HS-27A (cell line): ENCODE measurements at regions not wholly inside any gene's neighbourhood (a gene's known extent, or its start where the extent isn't known, plus 50 kb on each side); places are given as distances from the start of the nearest gene placed in this dataset.

Experiments used
- DNase-seq: peaks from one replicate; pipeline ENCODE4 v3.0.0-alpha.2; 2012; ENCODE audit warnings: low read depth, missing footprints

DNA sequence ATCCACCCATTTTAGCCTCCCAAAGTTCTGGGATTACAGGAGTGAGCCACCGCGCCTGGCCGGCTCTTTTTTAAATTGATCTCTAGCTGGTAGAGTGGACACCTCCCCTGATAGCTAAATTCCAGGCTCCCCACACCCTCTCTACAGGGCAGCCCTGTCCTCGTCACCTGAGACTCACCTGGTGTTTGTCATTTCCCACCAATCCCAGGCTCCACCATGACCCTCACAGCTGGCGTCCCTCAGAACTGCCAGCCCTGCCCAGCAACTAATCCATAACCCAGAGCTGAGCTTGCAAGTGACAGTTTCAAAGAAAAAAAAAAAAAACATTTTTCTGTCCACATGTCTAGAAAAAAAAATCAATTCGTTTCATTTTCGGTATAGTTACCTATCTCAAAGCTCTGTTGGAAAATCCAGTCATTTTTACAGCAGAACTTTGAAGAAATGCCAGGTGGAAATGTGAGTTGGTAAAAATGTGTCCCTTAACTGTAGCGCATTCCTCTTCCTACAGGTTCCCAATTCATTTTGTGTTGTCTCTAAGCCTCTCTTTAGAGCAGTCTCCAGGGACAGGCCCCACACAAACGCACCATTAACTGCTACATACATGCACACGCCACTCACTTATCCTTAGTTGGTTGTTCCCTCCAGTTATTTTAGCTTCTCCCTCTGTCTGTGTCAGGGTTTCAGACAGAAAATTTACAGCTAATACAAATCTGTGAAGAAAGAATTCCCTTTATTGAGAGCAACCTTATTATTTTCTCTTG lies 294.7 kb downstream of the FBXO15 start:
- DNase-seq = no peak

- DNase-seq = no peak
These were observed 296.9 kb downstream of the FBXO15 start for GRCh38 chr18:73850782-73851181.

DNA sequence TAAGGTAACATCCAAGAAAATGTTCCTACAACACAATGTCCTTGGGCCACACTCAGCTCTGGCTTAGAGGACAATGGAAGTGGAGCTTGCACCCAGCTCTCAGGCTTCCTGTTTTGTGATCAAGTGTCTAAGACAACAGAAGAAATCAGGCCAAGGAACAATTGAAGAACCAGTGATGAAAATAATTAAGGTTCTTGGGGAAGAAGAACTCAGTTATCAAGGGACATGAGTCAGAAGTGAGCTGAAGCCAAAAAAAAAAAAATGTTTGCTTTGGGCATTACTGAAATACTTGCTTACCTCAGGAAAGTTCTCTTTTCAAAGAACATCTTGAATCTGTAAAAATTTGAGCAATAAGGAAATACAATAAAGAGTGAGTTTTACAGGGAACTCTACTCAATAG lies 299.0 kb downstream of the FBXO15 start:
- no peak for DNase-seq

- no peak for DNase-seq
These were observed 304.2 kb downstream of the FBXO15 start for GRCh38 chr18:73843455-73843854.

DNA sequence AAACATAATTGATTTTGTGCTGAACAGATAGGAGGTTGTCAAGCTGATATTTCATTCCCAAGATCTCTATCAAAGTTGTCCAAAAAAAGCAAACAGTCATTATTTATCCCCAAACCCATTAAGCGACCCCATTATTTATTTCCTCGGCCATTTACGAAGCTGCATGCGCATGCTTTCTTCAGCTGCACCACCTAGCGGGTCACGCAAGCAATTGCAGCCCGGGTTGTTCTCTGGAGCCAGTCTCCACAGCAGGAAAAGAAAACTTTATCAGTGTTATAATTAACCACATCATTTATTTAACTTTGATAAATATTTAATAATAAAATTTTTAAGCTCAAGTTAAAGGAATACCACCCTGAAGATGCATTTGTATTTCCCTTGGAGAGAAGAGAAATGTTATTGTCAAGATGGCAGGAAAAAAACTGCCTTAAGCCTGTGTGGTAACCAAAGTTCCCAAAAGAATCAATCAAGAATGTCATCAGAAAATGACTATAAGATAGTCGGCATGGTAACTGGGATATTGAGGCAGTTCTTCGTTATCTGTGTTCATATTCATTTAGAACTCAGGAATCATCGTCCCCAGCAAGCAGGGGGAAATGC lies 304.7 kb downstream of the FBXO15 start:
- DNase-seq = no peak

- no peak for DNase-seq
These were observed 306.0 kb downstream of the FBXO15 start for GRCh38 chr18:73841661-73842060.

- DNase-seq = no peak
These were observed 307.2 kb downstream of the FBXO15 start for GRCh38 chr18:73840319-73840945.

DNA sequence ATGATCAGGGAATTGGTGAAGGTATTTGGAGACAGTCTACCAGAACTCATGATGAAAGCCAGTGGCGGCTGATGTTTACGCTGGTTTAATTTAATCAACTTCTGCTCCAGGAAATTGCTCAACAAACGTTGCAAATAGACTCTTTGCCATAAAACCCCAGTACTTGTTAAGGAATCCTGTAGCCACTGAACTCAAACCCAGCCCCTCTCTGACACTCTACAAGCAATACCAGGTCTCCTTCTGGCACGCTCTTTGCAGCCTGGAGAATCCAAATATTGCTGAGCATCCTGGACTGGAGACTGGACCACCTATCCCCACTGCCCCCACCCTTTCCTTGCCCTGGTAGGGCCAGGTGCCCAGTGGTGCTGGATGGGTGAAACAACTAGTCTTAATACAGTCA lies 308.2 kb downstream of the FBXO15 start:
- no peak for DNase-seq

- DNase-seq = no peak
These were observed 309.5 kb downstream of the FBXO15 start for GRCh38 chr18:73838107-73838506.

GRCh38 chr18:73835656-73836364 lies 311.8 kb downstream of the FBXO15 start:
- DNase-seq = no peak

DNA sequence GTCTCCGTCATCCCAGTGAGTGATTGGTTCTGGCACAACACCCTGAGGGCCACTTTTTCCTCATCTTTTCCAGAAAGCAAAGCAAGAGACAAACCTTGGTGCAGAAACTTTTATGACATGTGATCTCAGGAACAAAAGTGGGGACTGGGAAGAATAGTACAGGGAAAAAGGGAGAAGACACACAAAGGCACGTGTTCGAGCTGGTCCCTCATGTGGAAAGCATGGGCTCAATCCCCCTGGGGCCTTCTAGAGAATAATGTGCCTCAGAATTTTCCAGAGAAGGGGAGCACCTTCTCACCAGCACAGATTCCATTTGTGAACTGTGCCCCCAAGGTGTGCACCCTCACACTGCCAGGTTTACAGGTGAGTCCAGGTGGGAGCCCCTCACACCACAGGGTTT lies 312.6 kb downstream of the FBXO15 start:
- DNase-seq = no peak

GRCh38 chr18:73831688-73832087 lies 315.9 kb downstream of the FBXO15 start:
- DNase-seq = no peak

DNA sequence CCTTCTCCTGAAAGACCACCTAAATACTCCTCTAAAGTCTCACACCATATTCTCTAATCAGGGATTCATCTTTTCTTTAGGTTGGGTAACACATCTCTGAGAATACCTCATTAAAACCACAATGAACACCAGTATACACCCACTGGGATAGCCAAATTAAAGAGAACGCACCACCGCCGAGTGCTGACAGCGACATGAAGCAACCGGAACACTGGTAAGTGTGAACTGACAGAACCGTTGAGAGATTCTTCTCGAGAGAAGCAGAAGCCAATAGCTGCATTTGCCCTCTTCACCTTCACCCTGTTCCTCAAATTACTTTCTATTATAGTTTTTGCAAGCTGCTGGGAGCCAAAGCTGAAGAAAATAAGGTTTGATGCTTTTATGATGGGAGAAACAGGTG lies 318.5 kb downstream of the FBXO15 start:
- DNase-seq = no peak

- DNase-seq = no peak
These were observed 319.8 kb downstream of the FBXO15 start for GRCh38 chr18:73827801-73828200.

- DNase-seq = no peak
These were observed 321.5 kb downstream of the FBXO15 start for GRCh38 chr18:73826098-73826497.

DNA sequence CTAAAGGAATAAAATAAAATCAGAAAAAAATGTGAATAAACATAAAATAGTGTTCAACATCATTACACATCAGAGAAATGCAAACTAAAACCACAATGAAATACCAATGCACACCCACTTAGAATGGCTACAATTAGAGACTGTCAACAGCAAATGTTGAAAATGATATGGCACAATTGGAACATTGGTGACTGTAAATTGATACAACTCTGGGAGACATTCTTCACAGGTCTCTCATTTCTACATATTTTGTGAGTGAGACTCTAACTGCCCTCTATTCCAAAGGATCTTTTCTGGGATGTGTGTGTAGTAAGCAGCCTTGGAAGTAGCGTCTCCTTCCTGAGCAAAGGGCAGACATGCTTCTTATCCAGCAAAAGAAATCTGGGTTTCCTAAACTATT lies 323.0 kb downstream of the FBXO15 start:
- no peak for DNase-seq

DNA sequence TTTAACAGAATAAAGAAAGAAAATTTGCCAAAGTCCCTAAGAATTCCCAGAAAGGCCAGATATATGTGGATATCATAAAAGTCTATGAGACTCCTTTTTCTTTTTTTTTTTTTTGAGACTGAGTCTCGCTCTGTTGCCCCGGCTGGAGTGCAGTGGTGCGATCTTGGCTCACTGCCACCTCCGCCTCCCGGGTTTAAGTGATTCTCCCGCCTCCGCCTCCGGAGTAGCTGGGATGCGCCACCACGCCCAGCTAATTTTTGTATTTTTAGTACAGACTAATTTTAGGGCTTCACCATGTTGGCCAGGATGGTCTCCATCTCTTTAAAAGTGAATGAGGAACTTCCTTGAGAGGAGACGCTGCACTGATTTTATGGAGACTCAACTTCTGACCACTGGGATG lies 335.2 kb downstream of the FBXO15 start:
- DNase-seq = no peak

- DNase-seq = no peak
These were observed 340.0 kb downstream of the FBXO15 start for GRCh38 chr18:73807551-73808192.

DNA sequence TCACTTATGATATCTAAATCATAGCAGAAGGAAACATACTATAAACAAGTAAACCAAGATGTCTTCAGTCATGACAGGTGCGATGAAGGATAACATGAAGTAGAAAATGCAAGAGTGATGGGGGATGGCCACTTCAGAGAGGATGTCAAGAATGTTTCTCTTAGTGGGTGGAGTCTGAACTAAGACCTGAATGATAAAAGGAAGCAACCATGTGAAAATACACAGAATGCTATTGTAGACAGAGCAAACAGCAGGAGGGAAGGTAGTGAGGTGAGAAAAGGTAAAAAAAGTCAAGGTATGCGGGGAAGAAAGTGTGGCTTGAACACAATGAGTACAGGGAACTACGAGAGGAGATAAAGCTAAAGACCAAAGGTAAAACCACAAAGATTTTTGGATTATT lies 341.6 kb downstream of the FBXO15 start:
- DNase-seq = no peak

DNA sequence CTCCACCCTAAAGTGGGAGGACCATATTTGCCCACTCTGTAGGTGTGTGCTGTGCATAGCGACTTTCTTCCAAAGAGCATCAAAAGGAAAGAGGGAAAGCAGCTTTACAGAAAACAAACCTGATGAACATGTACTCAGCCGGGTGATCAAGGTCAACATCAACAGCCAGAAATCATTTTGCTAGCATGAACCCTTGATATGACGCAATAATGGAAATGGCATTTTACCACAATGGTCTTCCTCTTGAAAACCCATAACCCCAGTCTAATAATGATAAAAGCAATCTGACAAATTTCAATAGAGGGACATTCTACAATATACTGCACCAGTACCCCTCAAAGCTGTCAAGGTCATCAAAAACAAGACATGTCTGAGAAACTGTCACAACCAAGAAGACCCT lies 350.2 kb downstream of the FBXO15 start:
- DNase-seq = no peak

- DNase-seq = no peak
These were observed 354.2 kb downstream of the FBXO15 start for GRCh38 chr18:73793386-73793785.

DNA sequence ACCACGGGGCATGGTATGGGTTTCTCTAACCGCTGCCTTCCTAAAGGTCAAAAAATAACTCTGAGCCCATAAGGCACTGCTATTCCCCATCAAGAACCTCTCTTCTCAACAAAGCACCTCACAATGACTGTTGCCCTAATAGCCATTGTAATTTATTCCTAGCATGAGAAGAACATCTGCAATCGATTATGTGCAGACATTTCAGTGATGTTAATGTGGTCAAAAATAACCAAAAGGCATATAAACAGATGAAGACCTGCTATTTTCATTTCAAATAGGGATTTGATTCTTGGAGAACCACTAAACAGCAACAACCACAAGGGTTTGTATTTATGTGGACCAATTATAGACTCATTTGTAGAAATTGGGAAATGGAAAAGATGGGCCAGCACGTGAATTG lies 356.6 kb downstream of the FBXO15 start:
- DNase-seq = no peak
